NCI-H1694 (cell line): ENCODE measurements at regions not wholly inside any gene's neighbourhood (a gene's known extent, or its start where the extent isn't known, plus 50 kb on each side); places are given as distances from the start of the nearest gene placed in this dataset.

Experiments used
- DNase-seq: peaks from one replicate; lab custom pipeline; 2025; lab: John Stamatoyannopoulos, UW

GRCh38 chr7:125561006-125561405 lies 631.4 kb upstream of the POT1 start:
- no peak for DNase-seq

- DNase-seq = no peak
These were observed 630.3 kb upstream of the POT1 start for GRCh38 chr7:125559921-125560320.

GRCh38 chr7:125555916-125556315 lies 626.3 kb upstream of the POT1 start:
- no peak for DNase-seq

- DNase-seq = no peak
These were observed 621.4 kb upstream of the POT1 start for GRCh38 chr7:125551008-125551407.

- no peak for DNase-seq
These were observed 617.9 kb upstream of the POT1 start for GRCh38 chr7:125547505-125547904.

- DNase-seq = no peak
These were observed 600.9 kb upstream of the POT1 start for GRCh38 chr7:125530553-125530952.

GRCh38 chr7:125529249-125529648 lies 599.6 kb upstream of the POT1 start:
- no peak for DNase-seq

- DNase-seq = no peak
These were observed 597.3 kb upstream of the POT1 start for GRCh38 chr7:125526958-125527357.

GRCh38 chr7:125526092-125526491 lies 596.5 kb upstream of the POT1 start:
- no peak for DNase-seq

GRCh38 chr7:125516194-125516593 lies 586.6 kb upstream of the POT1 start:
- DNase-seq = peak; percentile 72

GRCh38 chr7:125512373-125512772 lies 582.7 kb upstream of the POT1 start:
- no peak for DNase-seq

- no peak for DNase-seq
These were observed 581.7 kb upstream of the POT1 start for GRCh38 chr7:125511310-125511709.

- no peak for DNase-seq
These were observed 576.7 kb upstream of the POT1 start for GRCh38 chr7:125506331-125506730.

GRCh38 chr7:125504848-125505247 lies 575.2 kb upstream of the POT1 start:
- no peak for DNase-seq

- DNase-seq = no peak
These were observed 566.4 kb upstream of the POT1 start for GRCh38 chr7:125495997-125496396.

- DNase-seq = no peak
These were observed 562.9 kb upstream of the POT1 start for GRCh38 chr7:125492521-125492920.

- DNase-seq = no peak
These were observed 561.5 kb upstream of the POT1 start for GRCh38 chr7:125491137-125491536.

GRCh38 chr7:125490167-125490566 lies 560.5 kb upstream of the POT1 start:
- DNase-seq = no peak

- DNase-seq = no peak
These were observed 555.6 kb upstream of the POT1 start for GRCh38 chr7:125485223-125485622.

- no peak for DNase-seq
These were observed 555.1 kb upstream of the POT1 start for GRCh38 chr7:125484755-125485154.

- no peak for DNase-seq
These were observed 551.7 kb upstream of the POT1 start for GRCh38 chr7:125481323-125481722.

- no peak for DNase-seq
These were observed 551.1 kb upstream of the POT1 start for GRCh38 chr7:125480762-125481161.

- no peak for DNase-seq
These were observed 539.2 kb upstream of the POT1 start for GRCh38 chr7:125468855-125469174.

- DNase-seq = no peak
These were observed 538.6 kb upstream of the POT1 start for GRCh38 chr7:125467996-125468854.
